Parathyroid adenoma (tissue), 2 donors: ENCODE measurements at regions not wholly inside any gene's neighbourhood (a gene's known extent, or its start where the extent isn't known, plus 50 kb on each side); places are given as distances from the start of the nearest gene placed in this dataset.

Experiments
- H2AFZ ChIP-seq: fragments of 300-600 bp; sonication (generic); one replicate; pipeline ENCODE4 v1.7.0; 2017; ENCODE audit warnings: antibody characterized with exemption, mild to moderate bottlenecking
- H3K27ac ChIP-seq: fragments of 300-600 bp; sonication (generic); one replicate; pipeline ENCODE4 v1.7.0; 2017
- H3K27me3 ChIP-seq: fragments of 300-600 bp; sonication (generic); one replicate; pipeline ENCODE4 v1.7.0; 2017; ENCODE audit warnings: low read length; ENCODE audit not compliant: control insufficient read depth, insufficient read depth
- H3K36me3 ChIP-seq: fragments of 300-600 bp; sonication (generic); one replicate; pipeline ENCODE4 v1.7.0; 2017; ENCODE audit warnings: low read length; ENCODE audit not compliant: control insufficient read depth, insufficient read depth
- H3K4me1 ChIP-seq: fragments of 300-600 bp; sonication (generic); one replicate; pipeline ENCODE4 v1.7.0; 2017; ENCODE audit warnings: control low read depth
- H3K4me2 ChIP-seq: fragments of 300-600 bp; sonication (generic); one replicate; pipeline ENCODE4 v1.7.0; 2017; ENCODE audit warnings: low read length
- H3K4me3 ChIP-seq: fragments of 300-600 bp; sonication (generic); one replicate; pipeline ENCODE4 v1.7.0; 2017; ENCODE audit warnings: low read depth, low read length
- H3K79me2 ChIP-seq: fragments of 300-600 bp; sonication (generic); one replicate; pipeline ENCODE4 v1.7.0; 2017; ENCODE audit warnings: control low read depth
- H3K9ac ChIP-seq: fragments of 300-600 bp; sonication (generic); one replicate; pipeline ENCODE4 v1.7.0; 2017; ENCODE audit warnings: mild to moderate bottlenecking
- H3K9me3 ChIP-seq: fragments of 300-600 bp; sonication (generic); one replicate; pipeline ENCODE4 v1.7.0; 2017; ENCODE audit warnings: low read length; ENCODE audit not compliant: control insufficient read depth
- TF ChIP-seq, protein P1 (sequence below): fragments of 300-600 bp; sonication (generic); IDR thresholded peaks from one replicate; pipeline ENCODE4 v1.7.0; 2017; ENCODE audit warnings: antibody characterized with exemption, mild to moderate bottlenecking
- donor health status: primary hyperparathyroidism.

DNA sequence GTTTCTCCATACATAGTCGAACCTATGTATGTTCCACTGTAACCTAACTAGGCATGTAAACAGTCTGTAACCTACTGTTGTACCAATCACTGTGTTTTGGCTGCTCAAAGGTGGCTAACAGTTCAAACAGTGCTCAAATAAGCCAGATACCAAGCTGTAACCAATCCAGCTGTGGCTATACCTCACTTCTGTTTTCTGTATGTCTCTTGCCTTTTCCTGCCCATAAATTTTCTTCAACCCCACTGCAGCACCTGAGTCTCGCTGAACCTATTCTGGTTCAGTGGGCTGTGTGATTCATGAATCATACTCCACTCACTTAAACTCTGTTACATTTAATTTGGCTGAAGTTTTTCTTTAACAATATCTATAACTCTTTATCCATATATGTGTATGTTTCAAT is 340.7 kb downstream of the LPIN1 start:
- H3K27ac ChIP-seq: no peak overlapping the region

GRCh38 chr2:12087671-12088380 is 341.4 kb downstream of the LPIN1 start:
- TF ChIP-seq, protein P1, sequence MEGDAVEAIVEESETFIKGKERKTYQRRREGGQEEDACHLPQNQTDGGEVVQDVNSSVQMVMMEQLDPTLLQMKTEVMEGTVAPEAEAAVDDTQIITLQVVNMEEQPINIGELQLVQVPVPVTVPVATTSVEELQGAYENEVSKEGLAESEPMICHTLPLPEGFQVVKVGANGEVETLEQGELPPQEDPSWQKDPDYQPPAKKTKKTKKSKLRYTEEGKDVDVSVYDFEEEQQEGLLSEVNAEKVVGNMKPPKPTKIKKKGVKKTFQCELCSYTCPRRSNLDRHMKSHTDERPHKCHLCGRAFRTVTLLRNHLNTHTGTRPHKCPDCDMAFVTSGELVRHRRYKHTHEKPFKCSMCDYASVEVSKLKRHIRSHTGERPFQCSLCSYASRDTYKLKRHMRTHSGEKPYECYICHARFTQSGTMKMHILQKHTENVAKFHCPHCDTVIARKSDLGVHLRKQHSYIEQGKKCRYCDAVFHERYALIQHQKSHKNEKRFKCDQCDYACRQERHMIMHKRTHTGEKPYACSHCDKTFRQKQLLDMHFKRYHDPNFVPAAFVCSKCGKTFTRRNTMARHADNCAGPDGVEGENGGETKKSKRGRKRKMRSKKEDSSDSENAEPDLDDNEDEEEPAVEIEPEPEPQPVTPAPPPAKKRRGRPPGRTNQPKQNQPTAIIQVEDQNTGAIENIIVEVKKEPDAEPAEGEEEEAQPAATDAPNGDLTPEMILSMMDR: no peak
- H3K4me1 ChIP-seq: no peaks in the 10 kb centered on the region
- no peak overlapping the region for H3K9ac ChIP-seq
- H3K9me3 ChIP-seq: no peaks in the 10 kb centered on the region
- no peak overlapping the region for H3K27ac ChIP-seq
- H3K4me3 ChIP-seq: no peak overlapping the region
- H3K79me2 ChIP-seq: no peaks in the 10 kb centered on the region
- no peak overlapping the region for H2AFZ ChIP-seq
- no peaks in the 10 kb centered on the region for H3K36me3 ChIP-seq
- H3K4me2 ChIP-seq: no peak overlapping the region
- no peaks in the 10 kb centered on the region for H3K27me3 ChIP-seq

More for the DNA sequence above, 340.7 kb downstream of the LPIN1 start:
- Histone ChIP-seq H2AFZ (no peak overlapping the region), H3K9ac (no peak overlapping the region), H3K4me1 (no peaks in the 10 kb centered on the region), H3K4me3 (no peak overlapping the region), H3K36me3 (no peaks in the 10 kb centered on the region), H3K4me2 (no peak overlapping the region), H3K79me2 (no peaks in the 10 kb centered on the region), H3K27me3 (no peaks in the 10 kb centered on the region), H3K9me3 (no peaks in the 10 kb centered on the region)
- TF ChIP-seq, protein P1: no peak

- no peaks in the 10 kb centered on the region for H3K4me1 ChIP-seq
- no peak overlapping the region for H2AFZ ChIP-seq
- H3K9me3 ChIP-seq: no peaks in the 10 kb centered on the region
- H3K9ac ChIP-seq: no peak overlapping the region
- H3K36me3 ChIP-seq: no peaks in the 10 kb centered on the region
- TF ChIP-seq, protein P1: no peak
- H3K4me3 ChIP-seq: no peak overlapping the region
- no peaks in the 10 kb centered on the region for H3K27me3 ChIP-seq
- no peak overlapping the region for H3K27ac ChIP-seq
- H3K79me2 ChIP-seq: no peaks in the 10 kb centered on the region
- H3K4me2 ChIP-seq: no peak overlapping the region
Measured at GRCh38 chr2:12089001-12089400, 342.6 kb downstream of the LPIN1 start.

DNA sequence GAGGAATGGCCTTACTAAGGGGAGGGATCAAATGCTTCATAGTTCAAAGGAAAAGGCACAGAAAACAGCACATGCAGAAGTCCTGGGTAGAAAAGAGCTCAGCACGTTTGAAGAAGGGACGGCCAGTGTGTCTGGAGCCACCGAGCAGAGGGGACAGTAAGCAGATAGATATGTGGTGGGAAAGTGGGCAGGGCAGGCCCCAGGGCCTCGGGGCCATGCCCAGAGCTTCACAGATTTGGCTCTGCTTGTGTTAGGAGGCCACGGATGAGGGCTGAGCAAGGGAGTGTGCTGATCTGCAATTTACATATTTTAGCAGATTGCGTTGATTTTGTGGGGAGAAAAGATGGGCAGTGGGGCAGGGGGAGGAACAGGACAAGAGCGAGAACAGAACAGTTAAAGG is 343.1 kb downstream of the LPIN1 start:
- no peak overlapping the region for H3K9ac ChIP-seq
- no peaks in the 10 kb centered on the region for H3K4me1 ChIP-seq
- no peaks in the 10 kb centered on the region for H3K9me3 ChIP-seq
- no peaks in the 10 kb centered on the region for H3K79me2 ChIP-seq
- no peak overlapping the region for H3K4me2 ChIP-seq
- H3K4me3 ChIP-seq: no peak overlapping the region
- TF ChIP-seq, protein P1: no peak
- H3K27ac ChIP-seq: no peak overlapping the region
- H3K27me3 ChIP-seq: no peaks in the 10 kb centered on the region
- H2AFZ ChIP-seq: no peak overlapping the region
- H3K36me3 ChIP-seq: no peaks in the 10 kb centered on the region

DNA sequence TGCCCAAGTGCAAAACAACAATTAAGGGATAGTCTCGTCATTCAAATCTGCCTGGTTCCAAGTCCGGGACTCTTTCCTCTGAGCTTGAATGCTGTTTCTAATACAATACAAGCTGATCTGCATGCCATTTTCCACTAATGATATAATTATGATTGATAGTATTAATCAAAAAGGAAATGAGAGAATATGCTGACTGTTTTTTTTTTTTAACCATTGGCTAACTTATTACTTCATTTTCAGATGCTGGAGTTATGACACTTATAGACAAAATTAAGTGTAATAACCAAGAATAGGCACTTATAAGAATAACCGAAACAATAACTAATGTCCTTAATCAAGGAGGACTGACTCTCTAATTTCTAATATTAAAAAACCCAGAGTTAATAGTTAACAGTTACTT is 343.6 kb downstream of the LPIN1 start:
- TF ChIP-seq, protein P1: no peak
- Histone ChIP-seq H3K9me3 (no peaks in the 10 kb centered on the region), H3K36me3 (no peaks in the 10 kb centered on the region), H3K4me1 (no peaks in the 10 kb centered on the region), H3K79me2 (no peaks in the 10 kb centered on the region), H2AFZ (no peak overlapping the region), H3K27me3 (no peaks in the 10 kb centered on the region), H3K4me3 (no peak overlapping the region), H3K27ac (no peak overlapping the region), H3K4me2 (no peak overlapping the region), H3K9ac (no peak overlapping the region)
